ENCODE measurements at regions not wholly inside any gene's neighbourhood (a gene's known extent, or its start where the extent isn't known, plus 50 kb on each side); places are given as distances from the start of the nearest gene placed in this dataset.

DNA sequence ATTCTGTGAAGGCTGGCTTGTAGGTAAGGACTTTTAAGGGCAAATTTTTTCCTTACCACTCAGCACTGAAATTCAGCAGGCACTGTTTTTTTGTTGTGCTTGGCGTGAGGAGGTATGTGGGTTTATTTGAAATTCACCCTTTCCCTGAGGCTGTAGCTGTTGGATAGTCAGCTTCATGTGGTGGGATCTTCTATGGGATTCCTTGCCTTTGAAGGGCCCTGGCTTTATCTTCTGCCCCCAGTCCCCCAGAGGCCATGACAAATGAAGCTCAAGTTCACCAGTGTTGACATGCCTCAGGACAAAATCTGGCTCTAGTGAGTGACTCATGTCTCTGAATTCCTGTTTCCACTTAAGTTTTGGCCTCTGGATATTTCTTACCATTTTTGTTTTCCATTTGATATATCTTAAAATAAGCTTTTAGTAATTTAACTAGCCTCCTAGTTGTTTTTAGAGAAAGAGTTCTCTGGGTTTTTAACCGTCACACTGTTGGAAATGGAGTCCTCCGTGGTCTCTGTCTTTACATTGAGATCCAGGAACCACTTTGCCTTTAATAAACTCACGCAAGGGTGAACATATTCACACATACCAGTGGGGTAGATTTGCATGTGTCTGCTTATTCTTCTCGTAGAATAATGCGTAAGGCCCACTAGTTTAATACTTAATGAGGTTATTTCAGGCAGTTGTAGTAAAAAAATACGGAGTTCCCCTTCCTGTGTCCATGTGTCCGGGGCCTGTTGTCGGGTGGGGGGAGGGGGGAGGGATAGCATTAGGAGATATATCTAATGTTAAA, 211.1 kb upstream of the FAM98A start (continued):
- no peak for TF ChIP-seq FOXM1 (IDR thresholded peaks at IDR 0.05; ENCODE audit: low read depth, low read length)
- TF ChIP-seq CREB1 (IDR thresholded peaks at IDR 0.05; ENCODE audit: low read depth) = no peak
- no peak for TF ChIP-seq RFX5 (IDR thresholded peaks at IDR 0.05; ENCODE audit: low read depth, low read length)

- ChIA-PET RAD21 (ENCODE audit: unreplicated experiment) (no interaction called here), SMC1A (ENCODE audit: uncharacterized antibody, unreplicated experiment) (no interaction called here), CTCF (no interaction called here), POLR2A (no interaction called here)
- H3K4me2 ChIP-seq (ENCODE audit: control insufficient read depth, insufficient read depth) = no peak overlapping the region
- H3K27me3 ChIP-seq (replicated peaks in 1 of 2; ENCODE audit: control insufficient read depth in 2 of 2, insufficient read depth in 2 of 2, low read length in 1 of 2) = no peaks in the 10 kb centered on the region
- H4K20me1 ChIP-seq (ENCODE audit: control insufficient read depth, insufficient read depth) = no peaks in the 10 kb centered on the region
- TF ChIP-seq EED (IDR thresholded peaks at IDR 0.05; ENCODE audit: low read depth) = no peak
- no peak for TF ChIP-seq POLR2A (IDR thresholded peaks at IDR 0.05; ENCODE audit: low read depth, low read length)
- no peak for TF ChIP-seq CEBPB (IDR thresholded peaks at IDR 0.05; ENCODE audit: borderline replicate concordance in 1 of 2, low read depth in 2 of 2, low read length in 2 of 2)
- TF ChIP-seq CHD4 (IDR thresholded peaks at IDR 0.05) = no peak
- no peak for TF ChIP-seq HDAC2 (IDR thresholded peaks at IDR 0.05)
- no peak for TF ChIP-seq STAT3 (IDR thresholded peaks at IDR 0.05; ENCODE audit: low read depth, low read length)
- no peak for TF ChIP-seq TCF12 (IDR thresholded peaks at IDR 0.05; ENCODE audit: low read depth, low read length)
- no peak for TF ChIP-seq NRF1 (conservative IDR thresholded peaks at IDR 0.05; ENCODE audit: low read depth, low read length)
- no peak for TF ChIP-seq SUZ12 (IDR thresholded peaks at IDR 0.05; ENCODE audit: unreplicated experiment)
- TF ChIP-seq, protein P1, sequence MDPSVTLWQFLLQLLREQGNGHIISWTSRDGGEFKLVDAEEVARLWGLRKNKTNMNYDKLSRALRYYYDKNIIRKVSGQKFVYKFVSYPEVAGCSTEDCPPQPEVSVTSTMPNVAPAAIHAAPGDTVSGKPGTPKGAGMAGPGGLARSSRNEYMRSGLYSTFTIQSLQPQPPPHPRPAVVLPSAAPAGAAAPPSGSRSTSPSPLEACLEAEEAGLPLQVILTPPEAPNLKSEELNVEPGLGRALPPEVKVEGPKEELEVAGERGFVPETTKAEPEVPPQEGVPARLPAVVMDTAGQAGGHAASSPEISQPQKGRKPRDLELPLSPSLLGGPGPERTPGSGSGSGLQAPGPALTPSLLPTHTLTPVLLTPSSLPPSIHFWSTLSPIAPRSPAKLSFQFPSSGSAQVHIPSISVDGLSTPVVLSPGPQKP (IDR thresholded peaks at IDR 0.05; ENCODE audit: low read depth, low read length) = no peak
- TF ChIP-seq RAD51 (IDR thresholded peaks at IDR 0.05) = no peak
- TF ChIP-seq BCL3 (IDR thresholded peaks at IDR 0.05; ENCODE audit: borderline replicate concordance, insufficient read depth, low read depth, low read length, poor library complexity, severe bottlenecking) = no peak
- no peak for TF ChIP-seq YBX1 (IDR thresholded peaks at IDR 0.05)
- no peak for TF ChIP-seq RB1 (IDR thresholded peaks at IDR 0.05; ENCODE audit: borderline replicate concordance)
- TF ChIP-seq, protein P2, sequence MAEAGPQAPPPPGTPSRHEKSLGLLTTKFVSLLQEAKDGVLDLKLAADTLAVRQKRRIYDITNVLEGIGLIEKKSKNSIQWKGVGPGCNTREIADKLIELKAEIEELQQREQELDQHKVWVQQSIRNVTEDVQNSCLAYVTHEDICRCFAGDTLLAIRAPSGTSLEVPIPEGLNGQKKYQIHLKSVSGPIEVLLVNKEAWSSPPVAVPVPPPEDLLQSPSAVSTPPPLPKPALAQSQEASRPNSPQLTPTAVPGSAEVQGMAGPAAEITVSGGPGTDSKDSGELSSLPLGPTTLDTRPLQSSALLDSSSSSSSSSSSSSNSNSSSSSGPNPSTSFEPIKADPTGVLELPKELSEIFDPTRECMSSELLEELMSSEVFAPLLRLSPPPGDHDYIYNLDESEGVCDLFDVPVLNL (IDR thresholded peaks at IDR 0.05; ENCODE audit: low read depth, low read length) = no peak
- TF ChIP-seq CHD1 (IDR thresholded peaks at IDR 0.05; ENCODE audit: low read depth, low read length) = no peak
- TF ChIP-seq ESRRA (IDR thresholded peaks at IDR 0.05; ENCODE audit: low read length) = no peak
- TF ChIP-seq JUNB (IDR thresholded peaks at IDR 0.05) = no peak
- H2AFZ ChIP-seq (ENCODE audit: control insufficient read depth, low read depth, low read length) = no peak overlapping the region
- no peaks in the 10 kb centered on the region for H3K36me3 ChIP-seq (ENCODE audit: control insufficient read depth in 2 of 2, insufficient read depth in 2 of 2, low read length in 1 of 2)
- BruUV-seq (replicated peaks) = no TSS peak
- intact Hi-C loops (cut with micrococcal nuclease; ENCODE audit: unreplicated experiment) = no loop called here
- no peak for FAIRE-seq
- no peak overlapping the region for H3K4me3 ChIP-seq
- in situ Hi-C loops (cut with MboI) = no loop called here
- no peak for DNase-seq (ENCODE audit: low read depth, low spot score)
- no peaks in the 10 kb centered on the region for H3K9me3 ChIP-seq (replicated peaks; ENCODE audit: control insufficient read depth, insufficient read depth, low read length)
- ATAC-seq = no peak
- H3K79me2 ChIP-seq (ENCODE audit: control insufficient read depth, insufficient read depth, low read length) = no peaks in the 10 kb centered on the region
- no peaks in the 10 kb centered on the region for H3K4me1 ChIP-seq (ENCODE audit: control insufficient read depth, insufficient read depth, low read length)
- WGBS (ENCODE audit: insufficient coverage, insufficient replicate concordance, low lambda C conversion rate, missing lambda C conversion rate) = 72% methylated on average over 6 of the region's 6 CpGs
- H3K9ac ChIP-seq (ENCODE audit: control insufficient read depth, insufficient read depth, low read length) = no peak overlapping the region
- no peak overlapping the region for H3K27ac ChIP-seq (ENCODE audit: control insufficient read depth, insufficient read depth)
These were observed 206.9 kb upstream of the FAM98A start for GRCh38 chr2:33806041-33806440.

All from GM12878 (cell line).